ENCODE measurements at regions not wholly inside any gene's neighbourhood (a gene's known extent, or its start where the extent isn't known, plus 50 kb on each side); places are given as distances from the start of the nearest gene placed in this dataset.

- H3K27me3 Mint-ChIP-seq (ENCODE audit: low read depth) = no peaks in the 10 kb centered on the region
Observed at GRCh38 chr12:85633491-85633890, 202.7 kb downstream of the RASSF9 start.

GRCh38 chr12:85639834-85640233 is 196.4 kb downstream of the RASSF9 start:
- Mint-ChIP-seq H3K27ac (no peak overlapping the region), H3K4me3 (no peak overlapping the region), H3K27me3 (ENCODE audit: low read depth) (no peaks in the 10 kb centered on the region), H3K36me3 (ENCODE audit: low read depth) (no peaks in the 10 kb centered on the region), H3K9me3 (no peaks in the 10 kb centered on the region), H3K4me1 (ENCODE audit: low read depth) (no peaks in the 10 kb centered on the region)
- DNase-seq = no peak
- CTCF ChIA-PET = interaction anchor here (0.6 kb wide), 1 partner anchor 63 kb away, joined by 3 read pairs; no protein-coding TSS in a partner anchor
- intact Hi-C loops (cut with micrococcal nuclease) = no loop called here

More at GRCh38 chr12:85633491-85633890, 202.7 kb downstream of the RASSF9 start:
- CTCF ChIA-PET = no interaction called here
- intact Hi-C loops (cut with micrococcal nuclease) = no loop called here
- no peaks in the 10 kb centered on the region for H3K4me1 Mint-ChIP-seq (ENCODE audit: low read depth)
- H3K4me3 Mint-ChIP-seq = no peak overlapping the region
- H3K27ac Mint-ChIP-seq = no peak overlapping the region
- H3K9me3 Mint-ChIP-seq = peaks cover under 1% of the 10 kb centered on the region
- no peaks in the 10 kb centered on the region for H3K36me3 Mint-ChIP-seq (ENCODE audit: low read depth)
- DNase-seq = no peak

GRCh38 chr12:85641796-85642195 is 194.4 kb downstream of the RASSF9 start:
- no peaks in the 10 kb centered on the region for H3K4me1 Mint-ChIP-seq (ENCODE audit: low read depth)
- H3K4me3 Mint-ChIP-seq = no peak overlapping the region
- H3K27me3 Mint-ChIP-seq (ENCODE audit: low read depth) = no peaks in the 10 kb centered on the region
- no peak for DNase-seq
- intact Hi-C loops (cut with micrococcal nuclease) = no loop called here
- no peaks in the 10 kb centered on the region for H3K9me3 Mint-ChIP-seq
- CTCF ChIA-PET = no interaction called here
- no peaks in the 10 kb centered on the region for H3K36me3 Mint-ChIP-seq (ENCODE audit: low read depth)
- no peak overlapping the region for H3K27ac Mint-ChIP-seq

DNA sequence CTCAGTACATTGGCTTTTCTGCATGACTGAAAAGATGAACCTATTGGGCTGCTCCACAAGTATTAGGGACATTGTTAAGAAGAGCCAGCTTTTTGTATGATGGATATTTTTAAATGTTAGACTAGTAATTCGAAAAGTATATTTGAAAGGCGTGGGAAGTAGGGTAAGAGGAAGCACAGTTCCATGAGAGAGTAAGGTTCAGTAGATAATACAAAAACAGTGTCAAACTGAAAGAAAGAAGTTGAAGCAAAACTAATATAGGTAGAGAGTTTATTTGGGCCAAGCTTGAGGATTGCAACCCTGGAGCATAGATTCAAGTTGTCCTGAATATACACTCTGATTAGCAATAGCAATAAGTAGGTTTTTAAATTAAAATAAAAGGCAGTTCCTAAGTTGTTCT is 193.9 kb downstream of the RASSF9 start:
- CTCF ChIA-PET = no interaction called here
- H3K4me1 Mint-ChIP-seq (ENCODE audit: low read depth) = no peaks in the 10 kb centered on the region
- no peaks in the 10 kb centered on the region for H3K9me3 Mint-ChIP-seq
- DNase-seq = no peak
- no peaks in the 10 kb centered on the region for H3K27me3 Mint-ChIP-seq (ENCODE audit: low read depth)
- H3K36me3 Mint-ChIP-seq (ENCODE audit: low read depth) = no peaks in the 10 kb centered on the region
- intact Hi-C loops (cut with micrococcal nuclease) = no loop called here
- no peak overlapping the region for H3K27ac Mint-ChIP-seq
- H3K4me3 Mint-ChIP-seq = no peak overlapping the region

- H3K4me1 Mint-ChIP-seq (ENCODE audit: low read depth) = no peaks in the 10 kb centered on the region
- H3K27me3 Mint-ChIP-seq (ENCODE audit: low read depth) = no peaks in the 10 kb centered on the region
- H3K9me3 Mint-ChIP-seq = no peaks in the 10 kb centered on the region
- no peak for DNase-seq
- no peaks in the 10 kb centered on the region for H3K36me3 Mint-ChIP-seq (ENCODE audit: low read depth)
- H3K27ac Mint-ChIP-seq = no peak overlapping the region
- CTCF ChIA-PET = no interaction called here
- intact Hi-C loops (cut with micrococcal nuclease) = no loop called here
- no peak overlapping the region for H3K4me3 Mint-ChIP-seq
Observed at GRCh38 chr12:85642808-85643207, 193.4 kb downstream of the RASSF9 start.

DNA sequence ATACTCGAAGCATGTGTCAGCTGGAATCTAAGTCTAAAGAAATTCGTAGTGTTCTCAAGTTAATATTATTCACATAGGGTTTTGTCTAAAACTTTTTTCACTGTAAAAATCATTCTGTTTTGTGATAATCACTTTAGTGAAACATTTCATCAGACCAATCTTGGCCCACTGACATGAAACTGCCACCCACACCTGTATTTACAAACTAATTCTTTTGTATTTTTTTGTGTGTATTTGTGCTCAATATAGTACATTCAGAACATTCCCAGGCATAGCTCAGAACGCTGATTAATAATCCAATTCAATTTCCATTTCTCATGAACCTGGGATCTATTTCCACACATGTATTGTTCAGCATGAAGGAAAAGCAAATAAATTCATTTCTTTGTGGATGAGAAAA is 191.7 kb downstream of the RASSF9 start:
- DNase-seq = no peak
- H3K9me3 Mint-ChIP-seq = no peaks in the 10 kb centered on the region
- CTCF ChIA-PET = no interaction called here
- H3K4me3 Mint-ChIP-seq = no peak overlapping the region
- H3K27me3 Mint-ChIP-seq (ENCODE audit: low read depth) = no peaks in the 10 kb centered on the region
- no peaks in the 10 kb centered on the region for H3K36me3 Mint-ChIP-seq (ENCODE audit: low read depth)
- no peaks in the 10 kb centered on the region for H3K4me1 Mint-ChIP-seq (ENCODE audit: low read depth)
- H3K27ac Mint-ChIP-seq = no peak overlapping the region
- intact Hi-C loops (cut with micrococcal nuclease) = no loop called here

GRCh38 chr12:85653731-85654455 is 182.3 kb downstream of the RASSF9 start:
- DNase-seq = no peak

GRCh38 chr12:85654456-85654840 is 181.8 kb downstream of the RASSF9 start:
- Mint-ChIP-seq H3K36me3 (ENCODE audit: low read depth) (no peaks in the 10 kb centered on the region), H3K9me3 (peaks cover 33% of the 10 kb centered on the region), H3K4me1 (ENCODE audit: low read depth) (no peaks in the 10 kb centered on the region), H3K27me3 (ENCODE audit: low read depth) (no peaks in the 10 kb centered on the region), H3K4me3 (no peak overlapping the region), H3K27ac (no peak overlapping the region)
- intact Hi-C loops (cut with micrococcal nuclease) = no loop called here
- CTCF ChIA-PET = no interaction called here
- DNase-seq = no peak

More at GRCh38 chr12:85653731-85654455, 182.3 kb downstream of the RASSF9 start:
- no peak overlapping the region for H3K4me3 Mint-ChIP-seq
- no peaks in the 10 kb centered on the region for H3K36me3 Mint-ChIP-seq (ENCODE audit: low read depth)
- peaks cover 32% of the 10 kb centered on the region for H3K9me3 Mint-ChIP-seq
- H3K27me3 Mint-ChIP-seq (ENCODE audit: low read depth) = no peaks in the 10 kb centered on the region
- no peak overlapping the region for H3K27ac Mint-ChIP-seq
- intact Hi-C loops (cut with micrococcal nuclease) = no loop called here
- H3K4me1 Mint-ChIP-seq (ENCODE audit: low read depth) = no peaks in the 10 kb centered on the region
- CTCF ChIA-PET = no interaction called here

GRCh38 chr12:85656561-85656960 is 179.6 kb downstream of the RASSF9 start:
- no peaks in the 10 kb centered on the region for H3K4me1 Mint-ChIP-seq (ENCODE audit: low read depth)
- no peaks in the 10 kb centered on the region for H3K36me3 Mint-ChIP-seq (ENCODE audit: low read depth)
- CTCF ChIA-PET = no interaction called here
- DNase-seq = no peak
- H3K4me3 Mint-ChIP-seq = no peak overlapping the region
- no peak overlapping the region for H3K27ac Mint-ChIP-seq
- H3K27me3 Mint-ChIP-seq (ENCODE audit: low read depth) = no peaks in the 10 kb centered on the region
- intact Hi-C loops (cut with micrococcal nuclease) = no loop called here
- H3K9me3 Mint-ChIP-seq = peaks cover 22% of the 10 kb centered on the region

DNA sequence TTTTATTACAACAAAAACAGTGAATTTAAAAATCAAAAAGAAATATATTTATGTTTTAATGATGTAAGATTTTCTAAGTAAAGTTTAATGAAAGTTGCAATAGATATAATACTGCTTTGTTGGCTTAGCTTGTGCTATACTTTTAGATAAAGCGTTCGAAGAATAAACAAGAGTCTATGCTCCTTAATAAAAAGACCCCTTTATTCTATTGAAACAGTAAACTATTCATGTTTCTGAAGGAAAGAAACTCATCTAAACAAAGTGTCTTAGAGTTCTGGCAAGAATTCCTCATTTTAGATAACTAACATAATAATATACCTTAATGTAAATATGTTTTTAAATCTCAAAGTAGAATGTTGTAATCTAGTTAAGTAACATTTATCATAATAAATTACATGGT is 179.0 kb downstream of the RASSF9 start:
- DNase-seq = no peak
- intact Hi-C loops (cut with micrococcal nuclease) = no loop called here
- Mint-ChIP-seq H3K9me3 (peaks cover 20% of the 10 kb centered on the region), H3K36me3 (ENCODE audit: low read depth) (no peaks in the 10 kb centered on the region), H3K4me1 (ENCODE audit: low read depth) (no peaks in the 10 kb centered on the region), H3K27ac (no peak overlapping the region), H3K4me3 (no peak overlapping the region), H3K27me3 (ENCODE audit: low read depth) (no peaks in the 10 kb centered on the region)
- CTCF ChIA-PET = no interaction called here

- no peaks in the 10 kb centered on the region for H3K36me3 Mint-ChIP-seq (ENCODE audit: low read depth)
- CTCF ChIA-PET = no interaction called here
- H3K27ac Mint-ChIP-seq = no peak overlapping the region
- H3K4me3 Mint-ChIP-seq = no peak overlapping the region
- H3K27me3 Mint-ChIP-seq (ENCODE audit: low read depth) = no peaks in the 10 kb centered on the region
- intact Hi-C loops (cut with micrococcal nuclease) = no loop called here
- peaks cover 16% of the 10 kb centered on the region for H3K9me3 Mint-ChIP-seq
- DNase-seq = no peak
- H3K4me1 Mint-ChIP-seq (ENCODE audit: low read depth) = no peaks in the 10 kb centered on the region
Observed at GRCh38 chr12:85657836-85658630, 178.2 kb downstream of the RASSF9 start.

GRCh38 chr12:85659754-85660530 is 176.3 kb downstream of the RASSF9 start:
- DNase-seq = no peak
- CTCF ChIA-PET = no interaction called here
- Mint-ChIP-seq H3K27ac (no peak overlapping the region), H3K27me3 (ENCODE audit: low read depth) (no peaks in the 10 kb centered on the region), H3K4me3 (no peak overlapping the region), H3K4me1 (ENCODE audit: low read depth) (no peaks in the 10 kb centered on the region), H3K36me3 (ENCODE audit: low read depth) (no peaks in the 10 kb centered on the region), H3K9me3 (peaks cover 16% of the 10 kb centered on the region)
- intact Hi-C loops (cut with micrococcal nuclease) = no loop called here
